ENCODE measurements at regions not wholly inside any gene's neighbourhood (a gene's known extent, or its start where the extent isn't known, plus 50 kb on each side); places are given as distances from the start of the nearest gene placed in this dataset.

DNA sequence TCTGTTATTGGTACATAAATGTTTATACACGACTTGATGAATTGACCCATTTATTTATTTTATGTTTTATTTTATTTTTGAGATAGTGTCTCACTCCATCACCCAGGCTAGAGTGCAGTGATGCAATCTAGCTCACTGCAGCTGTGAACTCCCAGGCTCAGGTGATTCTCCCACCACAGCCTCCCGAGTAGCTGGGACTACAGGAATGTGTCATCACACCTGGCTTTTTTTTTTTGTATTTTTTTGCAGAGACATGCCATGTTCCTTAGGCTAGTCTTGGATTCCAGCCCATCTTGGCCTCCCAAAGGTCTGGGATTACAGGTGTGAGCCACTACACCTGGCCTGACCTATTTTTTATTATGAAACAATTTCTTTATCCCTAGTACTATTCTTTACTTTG is 355.0 kb upstream of the PRICKLE1 start:
- TF ChIP-seq CTCF (IDR thresholded peaks at IDR 0.05; ENCODE audit: insufficient read depth, low read depth, low read length): no peak
- H3K4me3 ChIP-seq (ENCODE audit: low read depth, low read length): no peak overlapping the region
- no peak for DNase-seq (ENCODE audit: low read depth)

GRCh38 chr12:42936991-42937390 is 347.4 kb upstream of the PRICKLE1 start:
- DNase-seq (ENCODE audit: low read depth): no peak
- no peak overlapping the region for H3K4me3 ChIP-seq (ENCODE audit: low read depth, low read length)
- no peak for TF ChIP-seq CTCF (IDR thresholded peaks at IDR 0.05; ENCODE audit: insufficient read depth, low read depth, low read length)

DNA sequence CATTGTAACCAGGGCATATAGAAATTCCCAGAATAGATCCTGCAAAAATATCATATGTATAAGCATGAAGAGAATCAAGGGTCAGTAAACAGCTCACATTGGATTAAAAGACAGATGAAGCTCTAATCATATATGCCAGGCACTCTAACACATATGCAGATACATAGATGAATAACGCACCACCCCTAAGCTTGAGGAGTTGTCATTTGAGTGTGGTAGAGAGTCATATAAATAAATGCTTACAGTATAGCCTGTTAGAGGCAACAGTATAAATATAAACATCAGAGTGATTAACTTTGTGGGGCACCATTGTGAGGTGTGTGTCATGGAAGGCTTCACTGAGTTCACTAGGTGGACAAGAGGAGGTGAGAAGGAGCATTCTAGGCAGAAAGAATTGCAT is 346.7 kb upstream of the PRICKLE1 start:
- no peak for TF ChIP-seq CTCF (IDR thresholded peaks at IDR 0.05; ENCODE audit: insufficient read depth, low read depth, low read length)
- H3K4me3 ChIP-seq (ENCODE audit: low read depth, low read length): no peak overlapping the region
- no peak for DNase-seq (ENCODE audit: low read depth)

GRCh38 chr12:42935756-42936155 is 346.2 kb upstream of the PRICKLE1 start:
- H3K4me3 ChIP-seq (ENCODE audit: low read depth, low read length): no peak overlapping the region
- DNase-seq (ENCODE audit: low read depth): peak; percentile 22
- TF ChIP-seq CTCF (IDR thresholded peaks at IDR 0.05; ENCODE audit: insufficient read depth, low read depth, low read length): no peak

GRCh38 chr12:42935090-42935489 is 345.5 kb upstream of the PRICKLE1 start:
- TF ChIP-seq CTCF (IDR thresholded peaks at IDR 0.05; ENCODE audit: insufficient read depth, low read depth, low read length): no peak
- no peak overlapping the region for H3K4me3 ChIP-seq (ENCODE audit: low read depth, low read length)
- DNase-seq (ENCODE audit: low read depth): no peak

DNA sequence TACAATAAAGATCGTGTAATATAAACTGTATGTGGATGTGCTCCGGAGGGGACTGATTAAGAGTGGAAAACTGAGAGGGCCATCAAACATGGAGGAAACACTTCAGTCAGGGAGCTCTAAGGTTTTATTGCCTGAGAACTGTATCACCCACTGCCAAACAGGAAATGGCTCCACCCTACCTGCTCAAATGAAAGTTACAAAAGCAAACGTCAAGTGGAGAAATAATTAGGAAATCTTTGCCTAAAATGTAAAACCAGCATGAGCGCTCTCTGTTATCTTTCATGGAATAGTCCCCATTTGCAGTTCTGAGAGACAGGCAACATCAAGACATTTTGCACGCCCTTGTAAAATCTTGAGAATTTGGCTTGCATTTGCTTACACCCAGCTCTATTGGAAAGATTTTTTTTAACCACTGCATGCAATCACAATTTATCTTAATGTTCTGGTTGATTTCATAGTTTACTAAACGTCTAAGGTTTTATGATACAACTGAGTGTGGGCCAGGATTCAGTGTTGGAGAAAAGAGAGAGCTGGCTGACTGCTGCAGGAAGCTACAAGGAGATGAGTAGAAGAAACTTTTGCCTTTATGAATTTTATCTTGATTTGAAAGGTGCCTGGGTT is 344.0 kb upstream of the PRICKLE1 start:
- no peak for TF ChIP-seq CTCF (IDR thresholded peaks at IDR 0.05; ENCODE audit: insufficient read depth, low read depth, low read length)
- DNase-seq (ENCODE audit: low read depth): no peak
- no peak overlapping the region for H3K4me3 ChIP-seq (ENCODE audit: low read depth, low read length)

GRCh38 chr12:42932936-42933335 is 343.4 kb upstream of the PRICKLE1 start:
- no peak for TF ChIP-seq CTCF (IDR thresholded peaks at IDR 0.05; ENCODE audit: insufficient read depth, low read depth, low read length)
- DNase-seq (ENCODE audit: low read depth): no peak
- no peak overlapping the region for H3K4me3 ChIP-seq (ENCODE audit: low read depth, low read length)

All from fibroblast of villous mesenchyme (primary cell).